Fibroblast of skin of back (primary cell): ENCODE measurements at regions not wholly inside any gene's neighbourhood (a gene's known extent, or its start where the extent isn't known, plus 50 kb on each side); places are given as distances from the start of the nearest gene placed in this dataset.
A peak's percentile ranks its signal among the peaks of the same experiment; 100 is the strongest.

Source experiments
- DNase-seq: peaks from one replicate; pipeline ENCODE4 v3.0.0-alpha.2; 2013

DNA sequence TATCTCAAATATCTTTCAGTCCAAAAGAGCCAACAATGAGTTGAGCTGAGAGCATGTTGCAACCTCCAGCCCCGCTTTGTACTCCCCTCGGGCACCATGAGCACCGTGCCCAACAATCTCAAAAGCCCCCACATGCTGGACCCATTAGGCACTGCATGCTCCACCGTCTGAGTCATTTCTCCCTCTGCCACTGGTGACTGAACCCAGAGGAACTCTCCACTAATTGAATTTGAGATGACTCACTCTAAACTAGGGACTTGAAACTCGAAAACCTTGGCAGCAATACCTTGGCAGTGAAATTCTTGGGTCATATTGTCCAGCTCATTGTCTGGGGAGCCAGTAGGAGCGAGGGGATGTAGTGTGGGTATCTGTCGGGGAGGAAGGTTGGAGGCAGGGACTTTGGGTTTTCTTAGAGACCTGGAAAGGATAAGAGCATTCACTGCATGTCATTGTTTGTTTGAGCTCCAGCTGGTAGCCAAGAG lies 49.9 kb upstream of the SLIT3 start:
- peak; percentile 100 for DNase-seq
